SK-N-MC (cell line): ENCODE measurements at regions not wholly inside any gene's neighbourhood (a gene's known extent, or its start where the extent isn't known, plus 50 kb on each side); places are given as distances from the start of the nearest gene placed in this dataset.

Experiments
- EZH2 ChIP-seq: fragments of 200-600 bp; sonication (generic); IDR thresholded peaks from one replicate; pipeline ENCODE4 v1.6.1; 2017; ENCODE audit warnings: antibody characterized with exemption
- POLR2AphosphoS5 ChIP-seq: IDR thresholded peaks from 2 replicates; pipeline ENCODE4 v1.6.1; 2012; ENCODE audit warnings: mild to moderate bottlenecking, low read depth, low read length, borderline replicate concordance

DNA sequence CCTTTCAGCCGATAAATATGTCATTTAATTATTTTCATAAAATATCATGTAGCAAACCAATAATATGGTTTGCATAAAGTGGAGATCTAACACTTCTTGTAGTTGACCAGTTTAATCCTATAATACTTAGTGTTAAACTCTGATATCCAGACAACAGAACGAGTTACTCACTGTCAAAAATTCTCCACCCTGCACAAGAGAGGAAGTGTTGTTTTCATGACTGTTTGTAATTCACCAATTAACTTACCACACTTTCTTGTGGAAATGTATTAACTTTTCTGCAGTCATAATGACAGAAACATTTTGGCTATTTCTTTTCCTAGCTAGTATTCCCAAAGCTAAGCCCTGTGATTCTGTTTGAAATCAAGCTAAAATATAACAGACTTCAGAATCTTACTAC lies 555.3 kb upstream of the FTMT start:
- TF ChIP-seq EZH2, result no peak
- no peak for TF ChIP-seq POLR2AphosphoS5
